GM12878 (cell line): ENCODE measurements at regions not wholly inside any gene's neighbourhood (a gene's known extent, or its start where the extent isn't known, plus 50 kb on each side); places are given as distances from the start of the nearest gene placed in this dataset.

Source experiments
- BACH1 ChIP-seq: fragments of 450-650 bp; IDR thresholded peaks from 2 replicates; pipeline ENCODE4 v1.6.1; 2017; ENCODE audit warnings: mild to moderate bottlenecking, borderline replicate concordance
- CTCF ChIP-seq, 3 experiments: IDR thresholded peaks in 2 of 3; conservative IDR thresholded peaks in 1 of 3; 2 replicates each; pipeline ENCODE4 v1.5.1; 2011; ENCODE audit warnings: low read depth in 3 of 3, low read length in 3 of 3, mild to moderate bottlenecking in 3 of 3, control low read depth in 2 of 3, moderate library complexity in 2 of 3, inconsistent platforms in 1 of 3, mixed read lengths in 1 of 3; ENCODE audit not compliant: control insufficient read depth in 2 of 3, insufficient read depth in 1 of 3; ENCODE audit errors: extremely low read depth in 1 of 3
- FOXK2 ChIP-seq: fragments of 450-650 bp; IDR thresholded peaks from 2 replicates; pipeline ENCODE4 v1.6.1; 2017; ENCODE audit warnings: mild to moderate bottlenecking, moderate library complexity
- MYC ChIP-seq: IDR thresholded peaks from 2 replicates; pipeline ENCODE4 v1.6.1; 2011; ENCODE audit warnings: mild to moderate bottlenecking, low read length, moderate library complexity, inconsistent platforms; ENCODE audit not compliant: insufficient read depth, insufficient replicate concordance, insufficient read length, severe bottlenecking
- NFYB ChIP-seq: IDR thresholded peaks from 2 replicates; pipeline ENCODE4 v1.6.1; 2011; ENCODE audit warnings: low read depth, mild to moderate bottlenecking, low read length, improper control_type of control experiment, moderate library complexity; ENCODE audit not compliant: insufficient read depth
- NR2C2 ChIP-seq: IDR thresholded peaks from 2 replicates; pipeline ENCODE4 v1.6.1; 2011; ENCODE audit warnings: borderline replicate concordance, low read depth; ENCODE audit not compliant: control insufficient read depth, insufficient read length
- RCOR1 ChIP-seq: conservative IDR thresholded peaks from 2 replicates; pipeline ENCODE4 v1.6.1; 2012; ENCODE audit warnings: low read depth, low read length, improper control_type of control experiment

- TF ChIP-seq FOXK2 (no peak), NFYB (no peak), RCOR1 (no peak), BACH1 (no peak), CTCF (IDR thresholded peaks at IDR 0.05 in 2 of 3, conservative IDR thresholded peaks at IDR 0.05 in 1 of 3; ENCODE audit: control insufficient read depth in 2 of 3, extremely low read depth in 1 of 3, insufficient read depth in 1 of 3, low read depth in 3 of 3, low read length in 3 of 3) (no peak), NR2C2 (no peak), MYC (no peak)
These were observed 156.2 kb downstream of the ZMAT3 start for GRCh38 chr3:178915365-178915764.
